HepG2 (cell line): ENCODE measurements at regions not wholly inside any gene's neighbourhood (a gene's known extent, or its start where the extent isn't known, plus 50 kb on each side); places are given as distances from the start of the nearest gene placed in this dataset.

ENCODE experiments used
- EP300 ChIP-seq, 3 experiments: sonication (generic) in 1 of 3; formaldehyde crosslinking in 1 of 3; IDR thresholded peaks; 2 replicates each; pipeline versions ENCODE4 v1.5.1 to v1.6.1; 2011 to 2020; ENCODE audit warnings: low read depth in 2 of 3, low read length in 2 of 3, borderline replicate concordance in 1 of 3, improper control_type of control experiment in 1 of 3, mild to moderate bottlenecking in 1 of 3, missing genetic modification reagents in 1 of 3, moderate library complexity in 1 of 3
- GZF1 ChIP-seq: sonication (generic); formaldehyde crosslinking; IDR thresholded peaks from 2 replicates; pipeline ENCODE4 v1.5.1; 2020; ENCODE audit warnings: mild to moderate bottlenecking, missing genetic modification reagents
- ZBTB3 ChIP-seq: sonication (generic); formaldehyde crosslinking; IDR thresholded peaks from 2 replicates; pipeline ENCODE4 v1.4.0; 2020; ENCODE audit warnings: low read depth, mild to moderate bottlenecking, moderate library complexity, missing genetic modification reagents, borderline replicate concordance
- ZNF333 ChIP-seq: sonication (generic); formaldehyde crosslinking; IDR thresholded peaks from 2 replicates; pipeline ENCODE4 v1.4.0; 2020; ENCODE audit warnings: mild to moderate bottlenecking, missing genetic modification reagents, borderline replicate concordance
- ZNF547 ChIP-seq: sonication (generic); formaldehyde crosslinking; IDR thresholded peaks from 2 replicates; pipeline ENCODE4 v1.5.1; 2020; ENCODE audit warnings: mild to moderate bottlenecking, missing genetic modification reagents
- ZNF883 ChIP-seq: sonication (generic); formaldehyde crosslinking; IDR thresholded peaks from 2 replicates; pipeline ENCODE4 v1.5.1; 2020; ENCODE audit warnings: mild to moderate bottlenecking, missing genetic modification reagents; ENCODE audit errors: not compliant biosample characterization
- TF ChIP-seq, protein P1 (sequence below): sonication (generic); formaldehyde crosslinking; IDR thresholded peaks from 2 replicates; pipeline ENCODE4 v1.4.0; 2020; ENCODE audit warnings: mild to moderate bottlenecking, missing genetic modification reagents
- TF ChIP-seq, protein P2 (sequence below): sonication (generic); formaldehyde crosslinking; IDR thresholded peaks from 2 replicates; pipeline ENCODE4 v1.5.1; 2020; ENCODE audit warnings: mild to moderate bottlenecking, missing genetic modification reagents
- TF ChIP-seq, protein P3 (sequence below): sonication (generic); formaldehyde crosslinking; IDR thresholded peaks from 2 replicates; pipeline ENCODE4 v1.4.0; 2020; ENCODE audit warnings: mild to moderate bottlenecking, missing genetic modification reagents, borderline replicate concordance
- TF ChIP-seq, protein P4 (sequence below): sonication (generic); formaldehyde crosslinking; IDR thresholded peaks from 2 replicates; pipeline ENCODE4 v1.5.0; 2020; ENCODE audit warnings: mild to moderate bottlenecking, missing genetic modification reagents, moderate library complexity
- TF ChIP-seq, protein P5 (sequence below): sonication (generic); formaldehyde crosslinking; IDR thresholded peaks from 2 replicates; pipeline ENCODE4 v1.8.0; 2022; ENCODE audit warnings: missing genetic modification reagents, mild to moderate bottlenecking, borderline replicate concordance
- TF ChIP-seq, protein P6 (sequence below): IDR thresholded peaks from 2 replicates; pipeline ENCODE4 v1.6.1; 2016; ENCODE audit warnings: missing compliant biosample characterization, missing genetic modification reagents, borderline replicate concordance

DNA sequence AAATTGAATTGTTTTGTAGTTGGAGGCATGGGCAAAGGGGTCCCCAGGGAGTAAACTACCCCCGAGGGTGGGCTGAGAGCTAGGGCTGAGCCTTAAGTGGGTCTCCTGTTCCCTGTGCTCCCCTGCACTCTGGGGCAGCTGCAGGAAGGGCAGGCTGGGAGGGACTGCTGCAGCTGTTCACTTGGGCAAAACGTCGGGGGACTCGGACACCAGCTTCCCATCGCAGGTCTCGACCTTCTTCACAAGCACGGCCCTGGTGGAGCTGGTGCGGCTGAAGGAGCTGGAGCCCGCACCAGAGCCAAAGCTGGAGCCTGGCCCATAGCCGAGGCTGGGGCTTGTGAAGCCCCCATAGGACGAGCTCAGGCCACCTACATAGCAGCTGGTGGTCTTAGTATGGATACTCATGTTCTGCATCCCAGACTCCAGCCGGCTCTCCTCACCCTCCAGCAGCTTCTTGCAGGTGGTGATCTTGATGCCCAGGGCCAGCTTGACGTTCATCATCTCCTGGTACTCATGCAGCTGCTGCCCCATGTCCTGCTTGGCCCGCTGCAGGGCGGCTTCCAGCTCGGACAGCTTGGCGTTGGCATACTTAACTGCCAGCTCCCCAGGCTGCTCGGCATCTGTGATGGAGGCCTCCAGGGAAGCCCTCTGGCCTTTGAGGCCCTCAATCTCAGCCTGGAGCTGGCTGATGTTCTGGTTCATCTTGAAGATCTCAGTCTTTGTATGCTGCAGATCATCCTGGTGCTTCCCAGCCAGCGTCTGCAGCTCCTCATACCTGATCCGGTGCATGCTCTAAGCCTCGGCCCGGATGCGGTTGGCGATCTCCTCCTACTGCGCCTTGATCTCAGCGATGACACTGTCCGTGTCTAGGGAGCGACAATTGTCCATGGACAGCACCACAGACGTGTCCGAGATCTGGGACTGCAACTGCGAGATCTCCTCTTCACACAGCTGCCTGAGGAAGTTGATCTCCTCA is 423.5 kb upstream of the ARPP21 start:
- TF ChIP-seq ZNF547, result no peak
- TF ChIP-seq ZNF333 (CRISPR knock-in tag), result no peak
- TF ChIP-seq, protein P1, sequence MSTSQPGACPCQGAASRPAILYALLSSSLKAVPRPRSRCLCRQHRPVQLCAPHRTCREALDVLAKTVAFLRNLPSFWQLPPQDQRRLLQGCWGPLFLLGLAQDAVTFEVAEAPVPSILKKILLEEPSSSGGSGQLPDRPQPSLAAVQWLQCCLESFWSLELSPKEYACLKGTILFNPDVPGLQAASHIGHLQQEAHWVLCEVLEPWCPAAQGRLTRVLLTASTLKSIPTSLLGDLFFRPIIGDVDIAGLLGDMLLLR (CRISPR knock-in tag), result no peak
- TF ChIP-seq, protein P2, sequence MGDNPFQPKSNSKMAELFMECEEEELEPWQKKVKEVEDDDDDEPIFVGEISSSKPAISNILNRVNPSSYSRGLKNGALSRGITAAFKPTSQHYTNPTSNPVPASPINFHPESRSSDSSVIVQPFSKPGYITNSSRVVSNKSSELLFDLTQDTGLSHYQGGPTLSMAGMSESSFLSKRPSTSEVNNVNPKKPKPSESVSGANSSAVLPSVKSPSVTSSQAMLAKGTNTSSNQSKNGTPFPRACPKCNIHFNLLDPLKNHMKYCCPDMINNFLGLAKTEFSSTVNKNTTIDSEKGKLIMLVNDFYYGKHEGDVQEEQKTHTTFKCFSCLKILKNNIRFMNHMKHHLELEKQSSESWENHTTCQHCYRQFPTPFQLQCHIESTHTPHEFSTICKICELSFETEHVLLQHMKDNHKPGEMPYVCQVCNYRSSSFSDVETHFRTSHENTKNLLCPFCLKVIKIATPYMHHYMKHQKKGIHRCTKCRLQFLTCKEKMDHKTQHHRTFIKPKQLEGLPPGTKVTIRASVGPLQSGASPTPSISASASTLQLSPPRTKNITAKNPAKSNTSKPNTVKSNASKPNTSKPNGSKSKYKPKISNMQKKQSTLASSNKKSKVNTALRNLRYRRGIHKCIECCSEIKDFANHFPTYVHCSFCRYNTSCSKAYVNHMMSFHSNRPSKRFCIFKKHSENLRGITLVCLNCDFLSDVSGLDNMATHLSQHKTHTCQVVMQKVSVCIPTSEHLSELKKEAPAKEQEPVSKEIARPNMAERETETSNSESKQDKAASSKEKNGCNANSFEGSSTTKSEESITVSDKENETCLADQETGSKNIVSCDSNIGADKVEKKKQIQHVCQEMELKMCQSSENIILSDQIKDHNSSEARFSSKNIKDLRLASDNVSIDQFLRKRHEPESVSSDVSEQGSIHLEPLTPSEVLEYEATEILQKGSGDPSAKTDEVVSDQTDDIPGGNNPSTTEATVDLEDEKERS, result no peak
- TF ChIP-seq, protein P3, sequence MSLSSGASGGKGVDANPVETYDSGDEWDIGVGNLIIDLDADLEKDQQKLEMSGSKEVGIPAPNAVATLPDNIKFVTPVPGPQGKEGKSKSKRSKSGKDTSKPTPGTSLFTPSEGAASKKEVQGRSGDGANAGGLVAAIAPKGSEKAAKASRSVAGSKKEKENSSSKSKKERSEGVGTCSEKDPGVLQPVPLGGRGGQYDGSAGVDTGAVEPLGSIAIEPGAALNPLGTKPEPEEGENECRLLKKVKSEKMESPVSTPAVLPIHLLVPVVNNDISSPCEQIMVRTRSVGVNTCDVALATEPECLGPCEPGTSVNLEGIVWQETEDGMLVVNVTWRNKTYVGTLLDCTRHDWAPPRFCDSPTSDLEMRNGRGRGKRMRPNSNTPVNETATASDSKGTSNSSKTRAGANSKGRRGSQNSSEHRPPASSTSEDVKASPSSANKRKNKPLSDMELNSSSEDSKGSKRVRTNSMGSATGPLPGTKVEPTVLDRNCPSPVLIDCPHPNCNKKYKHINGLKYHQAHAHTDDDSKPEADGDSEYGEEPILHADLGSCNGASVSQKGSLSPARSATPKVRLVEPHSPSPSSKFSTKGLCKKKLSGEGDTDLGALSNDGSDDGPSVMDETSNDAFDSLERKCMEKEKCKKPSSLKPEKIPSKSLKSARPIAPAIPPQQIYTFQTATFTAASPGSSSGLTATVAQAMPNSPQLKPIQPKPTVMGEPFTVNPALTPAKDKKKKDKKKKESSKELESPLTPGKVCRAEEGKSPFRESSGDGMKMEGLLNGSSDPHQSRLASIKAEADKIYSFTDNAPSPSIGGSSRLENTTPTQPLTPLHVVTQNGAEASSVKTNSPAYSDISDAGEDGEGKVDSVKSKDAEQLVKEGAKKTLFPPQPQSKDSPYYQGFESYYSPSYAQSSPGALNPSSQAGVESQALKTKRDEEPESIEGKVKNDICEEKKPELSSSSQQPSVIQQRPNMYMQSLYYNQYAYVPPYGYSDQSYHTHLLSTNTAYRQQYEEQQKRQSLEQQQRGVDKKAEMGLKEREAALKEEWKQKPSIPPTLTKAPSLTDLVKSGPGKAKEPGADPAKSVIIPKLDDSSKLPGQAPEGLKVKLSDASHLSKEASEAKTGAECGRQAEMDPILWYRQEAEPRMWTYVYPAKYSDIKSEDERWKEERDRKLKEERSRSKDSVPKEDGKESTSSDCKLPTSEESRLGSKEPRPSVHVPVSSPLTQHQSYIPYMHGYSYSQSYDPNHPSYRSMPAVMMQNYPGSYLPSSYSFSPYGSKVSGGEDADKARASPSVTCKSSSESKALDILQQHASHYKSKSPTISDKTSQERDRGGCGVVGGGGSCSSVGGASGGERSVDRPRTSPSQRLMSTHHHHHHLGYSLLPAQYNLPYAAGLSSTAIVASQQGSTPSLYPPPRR, result no peak
- TF ChIP-seq, protein P4, sequence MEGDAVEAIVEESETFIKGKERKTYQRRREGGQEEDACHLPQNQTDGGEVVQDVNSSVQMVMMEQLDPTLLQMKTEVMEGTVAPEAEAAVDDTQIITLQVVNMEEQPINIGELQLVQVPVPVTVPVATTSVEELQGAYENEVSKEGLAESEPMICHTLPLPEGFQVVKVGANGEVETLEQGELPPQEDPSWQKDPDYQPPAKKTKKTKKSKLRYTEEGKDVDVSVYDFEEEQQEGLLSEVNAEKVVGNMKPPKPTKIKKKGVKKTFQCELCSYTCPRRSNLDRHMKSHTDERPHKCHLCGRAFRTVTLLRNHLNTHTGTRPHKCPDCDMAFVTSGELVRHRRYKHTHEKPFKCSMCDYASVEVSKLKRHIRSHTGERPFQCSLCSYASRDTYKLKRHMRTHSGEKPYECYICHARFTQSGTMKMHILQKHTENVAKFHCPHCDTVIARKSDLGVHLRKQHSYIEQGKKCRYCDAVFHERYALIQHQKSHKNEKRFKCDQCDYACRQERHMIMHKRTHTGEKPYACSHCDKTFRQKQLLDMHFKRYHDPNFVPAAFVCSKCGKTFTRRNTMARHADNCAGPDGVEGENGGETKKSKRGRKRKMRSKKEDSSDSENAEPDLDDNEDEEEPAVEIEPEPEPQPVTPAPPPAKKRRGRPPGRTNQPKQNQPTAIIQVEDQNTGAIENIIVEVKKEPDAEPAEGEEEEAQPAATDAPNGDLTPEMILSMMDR (CRISPR knock-in tag), result no peak
- TF ChIP-seq ZBTB3 (CRISPR knock-in tag), result no peak
- TF ChIP-seq, protein P5, sequence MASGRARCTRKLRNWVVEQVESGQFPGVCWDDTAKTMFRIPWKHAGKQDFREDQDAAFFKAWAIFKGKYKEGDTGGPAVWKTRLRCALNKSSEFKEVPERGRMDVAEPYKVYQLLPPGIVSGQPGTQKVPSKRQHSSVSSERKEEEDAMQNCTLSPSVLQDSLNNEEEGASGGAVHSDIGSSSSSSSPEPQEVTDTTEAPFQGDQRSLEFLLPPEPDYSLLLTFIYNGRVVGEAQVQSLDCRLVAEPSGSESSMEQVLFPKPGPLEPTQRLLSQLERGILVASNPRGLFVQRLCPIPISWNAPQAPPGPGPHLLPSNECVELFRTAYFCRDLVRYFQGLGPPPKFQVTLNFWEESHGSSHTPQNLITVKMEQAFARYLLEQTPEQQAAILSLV (CRISPR knock-in tag), result no peak
- no peak for TF ChIP-seq EP300 (IDR thresholded peaks at IDR 0.05; ENCODE audit: low read depth in 2 of 2, low read length in 2 of 2)
- TF ChIP-seq EP300 (CRISPR knock-in tag; IDR thresholded peaks at IDR 0.05; ENCODE audit: borderline replicate concordance), result no peak
- TF ChIP-seq, protein P6, sequence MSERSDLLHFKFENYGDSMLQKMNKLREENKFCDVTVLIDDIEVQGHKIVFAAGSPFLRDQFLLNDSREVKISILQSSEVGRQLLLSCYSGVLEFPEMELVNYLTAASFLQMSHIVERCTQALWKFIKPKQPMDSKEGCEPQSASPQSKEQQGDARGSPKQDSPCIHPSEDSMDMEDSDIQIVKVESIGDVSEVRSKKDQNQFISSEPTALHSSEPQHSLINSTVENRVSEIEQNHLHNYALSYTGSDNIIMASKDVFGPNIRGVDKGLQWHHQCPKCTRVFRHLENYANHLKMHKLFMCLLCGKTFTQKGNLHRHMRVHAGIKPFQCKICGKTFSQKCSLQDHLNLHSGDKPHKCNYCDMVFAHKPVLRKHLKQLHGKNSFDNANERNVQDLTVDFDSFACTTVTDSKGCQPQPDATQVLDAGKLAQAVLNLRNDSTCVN (CRISPR knock-in tag), result no peak
- no peak for TF ChIP-seq ZNF883 (CRISPR knock-in tag)
- TF ChIP-seq GZF1 (CRISPR knock-in tag), result no peak
